HG03469 (cell line): ENCODE measurements at regions not wholly inside any gene's neighbourhood (a gene's known extent, or its start where the extent isn't known, plus 50 kb on each side); places are given as distances from the start of the nearest gene placed in this dataset.

Experiments
- ATAC-seq: cut with Tn5 transposase; IDR thresholded peaks from one replicate; pipeline ENCODE4 v1.9.1; 2021; ENCODE audit warnings: mild to moderate bottlenecking, moderate library complexity, moderate number of reproducible peaks; ENCODE audit not compliant: unreplicated experiment

DNA sequence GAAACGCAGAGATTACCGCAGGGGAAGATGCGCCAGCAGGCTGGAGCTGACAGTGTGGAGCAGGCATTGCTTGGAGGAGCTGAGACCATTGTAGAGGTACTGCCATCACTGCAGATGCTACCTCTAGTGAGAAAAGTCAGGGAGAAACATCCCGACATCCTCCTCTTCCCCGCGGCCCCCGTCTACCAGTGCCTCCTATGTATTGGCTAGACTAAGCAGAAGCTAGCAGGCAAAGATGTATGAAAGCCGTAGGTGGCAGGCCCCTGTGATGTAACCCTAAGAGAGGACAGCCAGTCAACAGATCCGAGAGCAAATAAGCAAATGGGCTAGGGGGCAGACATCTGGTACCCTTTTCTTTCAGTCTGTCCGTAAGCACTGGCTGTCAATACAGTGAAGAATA lies 115.5 kb upstream of the ACTBL2 start:
- ATAC-seq: no peak

DNA sequence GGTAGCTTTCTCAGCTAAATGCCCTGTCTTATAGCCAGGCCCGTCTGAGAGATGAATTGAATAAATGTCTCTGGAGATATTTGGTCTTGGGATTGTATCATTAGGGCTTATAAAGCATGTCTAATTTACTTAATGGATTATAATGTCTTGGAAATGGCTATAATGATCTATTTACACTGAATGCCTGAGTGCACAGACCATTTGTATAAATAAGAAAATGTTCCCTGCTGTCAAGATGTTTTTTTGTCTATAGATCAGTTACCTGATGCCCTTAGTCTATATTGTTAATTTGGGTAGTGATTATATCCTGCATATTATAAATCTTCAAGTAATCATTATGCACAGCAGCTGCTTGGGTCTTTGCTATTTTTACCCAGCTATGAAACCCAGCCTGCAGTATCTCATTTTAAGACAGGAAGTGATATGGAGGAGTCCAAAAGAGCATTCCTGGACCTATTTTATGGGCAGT lies 112.9 kb upstream of the ACTBL2 start:
- ATAC-seq: no peak

DNA sequence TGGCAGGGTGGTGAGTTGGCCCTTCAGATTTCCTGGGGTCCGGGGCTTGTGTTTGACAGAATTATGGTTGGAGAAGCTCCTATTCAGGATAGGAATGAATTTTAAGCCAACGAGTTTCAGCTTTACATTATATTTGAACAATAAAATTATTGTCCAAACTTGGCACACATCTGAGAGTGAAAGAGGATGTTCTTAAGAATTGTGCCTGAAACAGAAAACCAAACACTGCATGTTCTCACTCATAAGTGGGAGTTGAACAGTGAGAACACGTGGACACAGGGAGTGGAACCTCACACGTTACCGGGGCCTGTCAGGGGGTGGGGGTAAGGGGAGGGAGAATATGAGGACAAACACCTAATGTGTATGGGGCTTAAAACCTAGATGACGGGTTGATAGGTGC lies 111.8 kb upstream of the ACTBL2 start:
- no peak for ATAC-seq

DNA sequence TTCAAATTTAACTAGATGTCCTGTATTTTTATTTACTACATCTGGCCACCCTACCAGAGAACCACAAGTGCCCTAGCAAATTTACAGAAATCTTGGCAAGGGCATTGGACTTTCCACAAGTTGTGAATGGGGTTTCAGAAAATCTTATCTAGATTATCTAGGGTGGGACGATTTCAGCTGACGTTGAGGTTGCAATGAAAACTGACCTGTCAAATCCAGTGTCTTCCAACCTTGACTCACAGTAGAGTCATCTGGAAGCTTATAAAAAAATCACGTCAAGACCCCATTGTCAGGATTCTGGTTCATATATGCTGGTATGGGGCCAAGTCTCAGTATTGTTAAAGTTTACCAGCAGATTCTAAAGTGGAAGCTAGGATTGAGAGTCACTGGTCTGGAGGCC lies 109.6 kb upstream of the ACTBL2 start:
- ATAC-seq: no peak

DNA sequence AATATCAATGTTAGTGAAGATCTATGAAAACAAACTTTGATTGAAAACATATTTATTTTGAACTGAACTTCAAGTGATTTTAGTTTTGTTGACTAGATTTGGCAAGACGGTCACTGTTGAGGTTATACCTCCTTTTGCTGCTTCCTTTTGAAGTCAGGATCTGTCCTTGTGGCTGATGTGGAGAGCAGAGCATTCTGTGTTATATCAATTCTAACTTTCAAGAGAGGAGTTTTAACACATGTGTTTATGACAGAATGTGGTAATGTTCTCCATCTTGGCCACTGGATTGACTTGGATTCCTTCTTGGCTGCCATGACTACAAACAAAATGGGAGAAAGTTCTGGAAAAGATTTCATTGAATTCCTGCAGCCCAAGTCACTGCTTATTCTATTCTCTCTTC lies 104.0 kb upstream of the ACTBL2 start:
- no peak for ATAC-seq

DNA sequence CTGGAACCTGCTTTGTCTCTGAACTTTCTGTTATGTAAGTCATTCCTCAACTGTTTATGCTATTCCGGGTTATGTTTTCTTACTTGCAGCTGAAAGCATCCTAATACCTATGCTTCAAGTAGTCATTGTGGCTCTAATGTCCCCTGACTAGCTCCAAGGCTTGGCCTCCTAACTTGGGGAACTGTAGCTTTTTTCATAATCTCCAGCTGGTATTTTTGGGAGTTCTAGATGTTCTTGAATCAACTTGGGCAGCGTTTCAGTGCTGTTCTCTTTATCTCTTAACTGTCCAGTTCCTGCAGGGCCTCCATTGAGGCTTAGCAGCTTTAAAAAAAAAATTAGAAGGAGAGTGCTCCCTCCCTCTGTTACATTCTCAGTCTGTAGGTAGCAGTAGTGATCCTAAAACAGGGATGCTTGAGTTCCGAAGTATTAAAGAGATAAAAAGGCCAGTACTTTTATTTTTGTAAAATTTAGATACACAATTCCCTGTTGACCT lies 100.0 kb upstream of the ACTBL2 start:
- no peak for ATAC-seq

DNA sequence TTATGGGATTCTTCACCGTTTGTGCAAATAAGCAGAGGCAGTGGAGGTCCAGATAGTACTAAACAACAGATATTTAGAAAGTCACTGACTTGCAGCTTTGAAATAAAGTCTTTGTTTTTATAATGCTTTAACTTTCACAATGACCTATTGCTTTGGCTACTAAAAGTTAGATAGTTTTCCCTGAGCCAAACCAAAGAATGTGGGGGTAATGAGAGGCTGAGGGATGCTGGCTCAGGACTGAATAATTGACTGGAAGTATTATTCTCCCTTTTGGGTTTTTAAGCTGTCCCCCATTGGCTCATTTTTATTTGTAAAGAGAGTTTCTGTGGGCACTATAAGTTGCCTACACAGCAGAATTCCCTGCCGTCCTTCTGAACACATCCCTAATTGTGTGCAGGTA lies 99.2 kb upstream of the ACTBL2 start:
- ATAC-seq: no peak

DNA sequence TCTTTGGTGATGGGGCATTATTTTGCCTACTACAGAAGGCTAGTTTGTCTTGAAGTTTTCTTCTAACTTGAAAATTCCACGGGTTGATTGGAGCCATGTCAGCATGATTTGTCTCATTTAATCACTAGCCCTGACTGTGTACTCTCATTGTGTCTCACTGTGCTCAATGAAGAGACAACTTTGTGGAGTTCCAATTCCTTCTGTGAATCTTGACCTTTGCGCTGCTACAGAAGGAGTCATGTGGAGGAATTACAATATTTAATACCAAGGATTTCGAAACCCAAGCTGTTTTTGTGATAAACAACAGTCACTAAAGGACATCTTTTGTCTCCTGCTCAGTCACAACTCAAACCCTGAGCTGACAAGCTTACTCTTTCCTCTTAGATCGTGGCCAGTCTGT lies 98.6 kb upstream of the ACTBL2 start:
- no peak for ATAC-seq

DNA sequence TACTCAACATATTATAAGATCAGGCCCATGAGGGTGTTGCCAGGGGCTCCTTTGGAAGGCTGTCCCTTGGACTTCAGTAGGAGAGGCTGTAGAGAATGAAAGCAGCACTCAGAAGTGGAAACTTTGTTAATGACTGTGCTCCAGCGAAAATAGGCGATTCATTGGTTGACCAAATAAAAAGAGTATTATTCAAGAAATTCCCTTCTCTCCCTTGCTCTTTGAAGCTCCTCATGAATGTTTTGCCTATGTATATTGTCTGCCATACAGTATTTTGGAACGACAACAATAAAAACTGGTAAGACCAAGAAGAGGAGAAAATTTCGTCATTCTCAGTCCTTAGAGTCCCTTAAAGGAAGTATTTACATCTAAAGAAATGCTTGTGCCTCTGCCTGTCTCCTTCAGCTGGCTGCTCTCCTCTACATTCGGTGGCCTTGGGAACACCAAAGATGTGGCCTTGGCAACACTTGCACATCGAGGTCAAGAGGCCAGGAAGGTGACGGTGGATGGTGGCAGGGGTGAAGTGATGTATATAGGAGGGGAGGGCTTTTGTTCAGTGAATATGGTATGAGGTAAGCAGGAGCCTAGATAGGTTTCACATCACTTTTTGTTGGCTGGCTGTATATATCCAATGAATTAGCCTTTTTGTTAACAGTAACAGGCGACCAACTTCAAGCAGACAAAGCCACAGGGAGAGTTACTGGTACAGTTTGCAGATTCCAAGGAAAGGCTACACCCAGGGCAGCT lies 95.0 kb upstream of the ACTBL2 start:
- ATAC-seq: no peak

DNA sequence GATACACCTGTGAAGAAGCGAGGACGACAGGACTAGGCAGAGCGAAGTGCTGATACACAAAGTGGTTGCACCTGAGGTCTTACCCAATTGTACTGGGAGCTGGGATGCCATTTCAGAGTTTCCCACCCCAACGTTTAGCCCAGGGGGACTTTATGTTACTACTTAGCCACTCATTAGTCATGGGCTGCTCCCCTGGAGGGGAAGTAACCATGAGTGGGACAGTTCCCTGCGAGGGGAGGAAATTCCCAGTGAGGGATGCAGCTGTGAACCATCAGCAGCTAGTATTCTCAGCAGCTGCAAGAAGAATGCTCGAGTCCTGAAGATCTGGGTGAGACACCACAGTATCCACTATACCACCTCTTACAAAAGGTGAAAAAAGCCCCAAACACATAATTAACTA lies 93.7 kb upstream of the ACTBL2 start:
- ATAC-seq: no peak

DNA sequence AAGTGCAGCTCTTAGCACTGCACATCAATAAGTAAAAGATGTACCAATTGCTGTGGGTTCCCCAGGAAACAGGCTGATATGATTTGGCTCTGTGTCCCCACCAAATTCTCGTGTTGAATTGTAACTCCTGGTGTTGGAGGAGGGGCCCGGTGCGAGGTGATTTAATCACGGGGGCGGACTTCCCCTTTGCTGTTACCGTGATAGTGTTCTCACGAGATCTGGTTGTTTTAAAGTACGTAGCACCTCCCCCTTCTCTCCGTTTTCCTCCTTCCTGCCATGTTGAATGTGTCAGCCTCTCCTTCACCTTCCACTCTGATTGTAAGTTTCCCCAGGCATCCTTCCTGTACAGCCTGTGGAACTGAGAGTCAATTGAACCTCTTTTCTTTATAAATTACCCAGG lies 93.2 kb upstream of the ACTBL2 start:
- no peak for ATAC-seq

DNA sequence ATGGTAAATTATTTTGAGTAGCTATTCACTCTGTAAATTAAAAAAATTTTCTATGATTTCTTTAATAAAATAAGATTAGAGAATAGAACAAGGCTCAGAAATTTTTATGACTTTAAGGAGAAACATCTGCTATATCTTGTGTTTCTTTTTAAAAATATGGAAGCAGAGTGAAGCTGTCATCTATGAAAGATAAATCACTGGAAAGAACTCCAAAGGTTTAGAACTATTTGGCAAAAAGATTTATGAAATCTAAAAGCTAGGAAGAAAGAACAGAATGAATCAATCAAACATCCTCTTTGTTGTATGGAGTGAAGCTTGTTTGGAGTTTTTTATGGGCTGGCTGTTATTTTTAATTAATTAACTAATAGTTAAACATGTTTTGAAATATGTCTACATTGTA lies 89.8 kb upstream of the ACTBL2 start:
- ATAC-seq: no peak

DNA sequence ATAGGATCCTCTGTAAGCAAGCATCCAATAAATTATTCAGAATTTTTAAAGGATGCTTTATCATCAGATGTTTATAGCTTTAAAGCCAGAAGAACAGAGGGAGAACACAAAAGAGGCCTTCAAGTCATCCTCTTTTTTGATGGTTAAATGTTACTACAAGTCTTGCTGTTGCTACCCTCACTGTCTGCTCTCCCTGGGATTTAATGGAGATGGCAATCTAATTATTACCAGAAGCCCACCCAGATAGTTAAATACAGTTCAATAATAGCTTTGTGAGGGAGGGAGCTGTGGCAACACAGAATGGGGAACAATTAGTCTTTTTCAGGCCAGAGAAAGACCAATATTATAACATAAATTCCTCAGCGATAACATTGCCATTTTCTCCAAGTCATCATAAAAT lies 87.0 kb upstream of the ACTBL2 start:
- ATAC-seq: no peak

DNA sequence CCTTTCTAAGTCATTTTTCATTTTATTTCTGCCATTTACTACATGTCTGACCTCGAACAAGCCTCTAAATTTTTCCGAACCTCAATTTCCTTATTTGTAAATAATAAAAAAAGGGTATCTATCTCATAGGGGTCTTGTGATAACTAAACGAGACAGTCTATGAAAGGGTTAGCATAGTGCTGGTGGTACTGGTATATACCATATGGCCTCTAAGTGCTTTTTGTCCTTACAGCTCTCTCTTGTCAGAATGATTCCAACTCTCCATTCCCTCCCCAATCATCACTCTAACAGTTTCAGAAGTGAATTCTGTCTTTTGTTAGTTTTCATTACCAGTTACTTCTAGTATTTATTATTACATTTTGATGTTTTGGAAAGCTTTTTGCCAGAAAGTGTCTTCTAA lies 85.5 kb upstream of the ACTBL2 start:
- ATAC-seq: no peak

DNA sequence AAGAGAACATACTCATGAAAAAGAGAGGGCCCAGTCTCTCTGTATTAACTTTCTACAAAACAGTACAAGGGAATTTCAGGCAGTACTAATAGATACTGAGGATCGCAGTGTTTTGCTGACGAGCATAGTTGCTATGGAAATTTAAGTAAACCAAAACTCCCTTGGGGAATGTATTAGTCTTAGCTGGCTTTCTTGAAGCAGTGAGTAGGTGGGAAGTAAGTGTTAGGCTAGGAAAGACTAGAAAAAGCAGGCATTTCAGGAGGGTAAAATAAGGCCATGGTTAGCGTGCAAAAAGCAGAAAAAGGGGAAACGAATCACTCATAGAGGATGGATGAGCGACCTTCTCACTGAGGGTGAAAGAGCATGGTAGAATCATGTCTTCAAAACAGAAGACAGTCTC lies 84.3 kb upstream of the ACTBL2 start:
- ATAC-seq: peak; percentile 74

DNA sequence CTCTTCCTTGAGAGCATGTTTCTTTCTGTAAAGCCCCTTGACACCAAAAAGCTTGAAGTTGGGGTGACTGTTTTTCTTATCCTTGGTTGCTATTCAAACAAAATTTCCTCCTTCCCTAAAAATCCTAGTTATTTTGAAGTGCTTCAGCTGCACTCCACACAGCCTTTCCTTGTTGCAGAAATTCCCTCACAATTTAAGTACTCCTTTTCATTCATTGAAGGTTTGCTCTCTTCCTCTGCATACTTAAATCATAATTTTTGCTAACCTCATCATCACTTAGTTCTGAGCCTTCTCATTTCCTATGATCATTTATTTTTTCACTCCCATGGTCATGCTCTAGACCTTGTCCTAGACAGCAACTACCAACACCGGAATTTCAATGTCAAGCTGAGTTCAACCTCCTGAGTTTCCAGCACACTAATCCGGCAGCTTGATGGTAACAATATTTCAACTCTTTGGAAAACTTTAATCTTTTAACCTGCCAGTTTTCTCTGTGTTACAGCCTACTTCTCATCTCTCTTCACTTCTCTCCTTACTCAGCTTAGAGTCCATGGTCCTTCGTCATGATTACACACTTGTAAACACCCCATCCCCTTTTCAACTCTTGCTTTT lies 78.7 kb upstream of the ACTBL2 start:
- ATAC-seq: no peak

DNA sequence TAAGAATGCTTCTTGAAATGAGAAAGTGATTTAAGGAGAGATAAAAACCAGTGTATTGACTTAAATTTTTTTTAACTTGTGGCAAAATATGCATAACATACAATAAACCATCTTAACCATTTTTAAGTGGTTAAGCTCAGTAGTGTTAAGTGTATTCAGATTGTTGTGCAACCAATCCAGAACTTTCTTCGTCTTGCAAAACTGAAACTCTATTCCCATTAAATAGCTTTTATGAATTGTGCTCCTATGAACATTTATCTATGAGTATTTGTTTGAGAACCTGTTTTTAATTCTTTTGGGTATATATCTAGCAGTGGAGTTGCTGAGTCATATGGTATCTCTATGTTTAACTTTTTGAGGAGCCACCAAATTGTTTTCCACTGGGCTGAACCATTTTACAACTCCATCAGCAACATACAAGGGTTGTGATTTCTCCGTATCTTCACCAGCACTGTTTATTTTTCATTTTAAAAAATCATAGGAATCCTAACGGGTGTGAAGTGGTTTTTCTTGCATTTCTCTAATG lies 76.6 kb upstream of the ACTBL2 start:
- ATAC-seq: no peak

DNA sequence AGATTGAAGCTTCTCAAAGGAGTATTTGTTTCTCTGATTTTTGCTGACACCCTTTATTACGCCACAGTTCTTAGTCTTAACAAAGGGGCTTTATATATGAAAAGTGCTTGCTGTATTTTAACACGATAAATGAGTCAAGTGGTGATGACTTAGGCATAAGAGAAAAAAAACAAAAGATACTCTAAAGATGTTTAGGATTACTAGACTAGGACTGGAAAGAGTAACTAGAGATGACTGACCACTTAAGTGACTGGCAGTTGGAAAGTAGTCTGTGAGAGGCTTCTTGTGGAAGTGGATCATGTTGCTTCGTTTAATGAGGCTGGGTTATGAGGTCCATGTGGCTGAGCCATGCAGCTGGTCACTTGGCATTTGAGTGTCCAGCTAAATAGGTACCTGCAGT lies 69.4 kb upstream of the ACTBL2 start:
- no peak for ATAC-seq

DNA sequence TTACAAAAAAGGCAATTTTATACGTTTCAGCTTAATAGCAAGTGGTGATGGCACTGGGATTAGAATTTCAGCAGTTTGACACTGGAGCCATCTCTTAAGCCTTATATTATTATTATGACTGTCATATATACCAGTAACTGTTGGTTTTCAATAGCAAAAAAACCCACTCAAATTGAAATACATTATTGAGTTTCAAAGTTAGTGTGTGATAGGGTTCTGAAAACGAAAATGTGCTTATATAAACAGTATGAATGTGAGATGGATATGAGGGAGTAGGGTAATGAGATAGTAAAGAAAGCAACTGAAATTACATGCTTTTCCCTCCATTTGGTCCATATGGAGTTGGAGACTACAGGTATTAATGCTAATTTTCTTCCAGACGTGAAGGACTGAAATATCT lies 68.6 kb upstream of the ACTBL2 start:
- ATAC-seq: no peak

DNA sequence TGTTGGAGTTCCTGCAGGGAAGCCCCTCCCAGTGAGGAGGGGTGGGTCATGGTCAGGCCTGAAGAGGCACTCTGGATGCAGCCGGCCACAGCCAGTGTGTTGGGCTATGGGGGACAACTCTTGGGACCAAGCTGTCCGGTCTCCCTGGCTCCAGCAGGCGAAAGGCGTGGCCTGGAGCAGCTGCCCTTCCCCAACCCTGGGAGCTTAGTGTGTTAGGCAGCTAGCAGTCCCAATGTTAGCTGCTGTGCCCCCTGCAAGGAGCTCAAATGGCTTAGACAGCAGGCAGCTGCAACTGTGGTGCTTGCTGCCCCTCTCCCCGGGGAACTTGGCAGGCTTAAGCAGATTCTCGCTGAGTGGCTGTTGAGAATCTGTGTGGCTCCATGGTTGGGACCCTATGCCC lies 67.5 kb upstream of the ACTBL2 start:
- ATAC-seq: no peak

DNA sequence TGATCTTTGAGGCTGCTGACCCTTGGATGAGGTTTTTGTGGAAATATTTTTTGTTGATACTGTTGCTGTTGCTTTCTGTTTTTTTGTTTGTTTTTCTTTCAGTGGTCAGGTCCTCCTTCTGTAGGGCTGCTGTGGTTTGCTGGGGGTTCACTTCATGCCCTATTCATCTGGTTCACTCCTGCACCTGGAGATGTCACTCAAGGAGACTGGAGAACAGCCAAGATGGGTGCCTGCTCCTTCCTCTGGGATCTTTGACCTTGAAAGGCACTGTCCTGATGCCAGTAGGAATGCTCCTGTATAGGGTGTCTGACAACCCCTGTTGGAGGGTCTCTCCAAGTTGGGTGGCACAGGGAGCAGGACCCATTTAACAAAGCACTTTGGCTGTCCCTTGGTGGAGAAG lies 67.0 kb upstream of the ACTBL2 start:
- ATAC-seq: no peak

DNA sequence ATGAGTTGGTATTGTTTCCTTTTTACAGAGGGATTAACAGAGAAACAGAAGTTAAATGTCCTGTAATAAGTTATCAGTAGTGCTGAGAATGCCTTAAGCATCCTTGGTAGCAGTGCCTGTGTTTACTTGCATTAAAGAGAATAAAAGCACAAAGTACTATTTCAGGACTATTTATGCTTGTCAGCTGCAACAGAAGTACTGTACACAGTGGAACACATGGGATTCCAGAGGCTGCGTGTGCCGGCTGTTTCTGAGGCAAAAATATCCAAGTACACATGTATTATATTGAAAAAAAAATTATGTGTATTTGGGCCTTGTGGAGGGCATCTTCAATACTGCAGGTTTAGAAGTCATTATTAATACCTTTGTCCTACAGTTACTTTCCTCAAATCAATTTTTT lies 58.2 kb upstream of the ACTBL2 start:
- no peak for ATAC-seq
